G401 (cell line): ENCODE measurements at regions not wholly inside any gene's neighbourhood (a gene's known extent, or its start where the extent isn't known, plus 50 kb on each side); places are given as distances from the start of the nearest gene placed in this dataset.
"Not testable (repeated sequence)": the region's sequence is repeated elsewhere in the genome, so short reads cannot be mapped to it uniquely, and the experiment has no call there.

Source experiments
- DNase-seq: peaks from one replicate; pipeline ENCODE4 v3.0.0-alpha.2; 2015; ENCODE audit warnings: low spot score
- in situ Hi-C: cut with HindIII; loops from 2 replicates; pipeline ENCODE4 v1.10.0; 2016; ENCODE audit warnings: low sequenced_read_pairs, mixed read lengths

DNA sequence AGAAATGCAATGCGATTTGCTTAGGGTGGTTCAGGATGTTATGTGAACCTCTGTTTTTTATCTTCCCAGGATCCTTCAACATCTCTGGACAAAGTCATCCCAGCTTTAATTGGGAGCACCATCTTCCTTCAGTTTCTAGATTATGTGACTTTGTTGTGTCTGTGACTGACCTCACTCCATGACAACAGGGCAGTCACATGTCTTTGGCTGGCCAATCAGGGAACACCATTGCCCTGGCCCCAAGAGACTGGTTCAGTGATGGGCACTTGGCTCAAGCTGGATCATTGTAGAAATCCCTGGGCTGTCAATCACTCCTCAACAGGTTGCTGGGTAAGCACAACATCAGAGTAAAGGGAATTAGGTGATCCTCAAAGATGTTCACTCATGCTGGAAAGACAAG, 499.7 kb downstream of the XYLT1 start:
- DNase-seq = no peak
- in situ Hi-C loops = no loop called here

DNA sequence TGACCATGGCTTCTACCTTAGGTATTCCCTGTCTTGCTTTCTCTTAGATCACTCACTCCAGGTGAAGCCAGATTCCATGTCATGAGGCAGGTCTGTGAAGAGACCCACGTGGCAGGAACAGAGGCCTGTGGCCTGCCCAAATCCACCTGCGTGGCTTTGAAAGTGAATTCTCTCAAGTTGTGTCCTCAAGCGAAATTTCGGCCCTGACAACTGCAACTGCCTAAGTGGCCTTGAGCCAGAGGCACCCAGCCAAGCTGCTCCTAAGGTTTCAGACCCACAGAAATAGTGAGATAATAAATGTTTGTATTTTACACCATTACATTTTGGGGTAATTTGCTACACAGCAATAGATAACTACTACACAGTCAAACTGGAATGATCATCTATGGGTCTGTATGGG, 497.9 kb downstream of the XYLT1 start:
- in situ Hi-C loops = no loop called here
- DNase-seq = no peak

DNA sequence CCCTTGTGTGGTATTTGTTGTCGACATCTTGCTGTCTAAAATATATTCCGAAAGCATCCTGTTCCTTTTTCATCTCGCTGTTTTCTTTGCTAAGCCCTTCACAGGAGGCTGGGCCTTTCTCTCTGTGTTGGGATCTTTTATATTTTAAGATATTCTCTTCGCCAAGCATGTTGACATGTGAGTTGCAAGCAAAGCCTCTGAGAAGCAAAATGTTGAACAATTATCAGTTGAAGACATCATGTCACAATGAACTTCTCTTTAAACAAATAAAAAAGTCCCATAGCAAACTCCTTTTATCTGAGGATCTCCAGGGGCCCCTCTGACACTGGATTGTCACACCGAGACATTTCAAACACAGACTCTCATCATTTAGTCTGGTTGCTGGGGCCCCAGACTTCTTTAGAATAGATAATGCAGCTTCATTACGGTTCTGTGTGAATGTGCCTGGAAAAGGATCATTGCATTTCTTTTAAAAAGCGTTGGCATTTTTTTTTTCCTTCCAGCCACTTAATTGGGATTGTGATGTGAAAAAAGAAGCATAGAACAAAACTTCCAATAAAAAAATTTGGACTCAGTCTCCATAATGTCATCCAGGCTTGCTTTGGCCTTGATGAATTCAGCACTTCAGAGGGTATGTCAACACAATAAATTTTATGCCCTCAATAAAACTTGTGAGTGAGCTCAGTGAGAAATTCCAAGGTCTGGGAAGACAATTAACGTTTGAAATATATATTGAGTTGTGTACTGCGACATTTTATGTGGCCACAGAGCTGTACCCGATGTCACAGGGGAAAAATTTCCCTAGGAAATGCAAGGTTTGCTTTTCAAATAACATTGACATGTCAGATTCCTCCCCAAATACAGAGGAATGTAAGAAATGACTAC, 496.8 kb downstream of the XYLT1 start:
- in situ Hi-C loops = no loop called here
- DNase-seq = no peak

DNA sequence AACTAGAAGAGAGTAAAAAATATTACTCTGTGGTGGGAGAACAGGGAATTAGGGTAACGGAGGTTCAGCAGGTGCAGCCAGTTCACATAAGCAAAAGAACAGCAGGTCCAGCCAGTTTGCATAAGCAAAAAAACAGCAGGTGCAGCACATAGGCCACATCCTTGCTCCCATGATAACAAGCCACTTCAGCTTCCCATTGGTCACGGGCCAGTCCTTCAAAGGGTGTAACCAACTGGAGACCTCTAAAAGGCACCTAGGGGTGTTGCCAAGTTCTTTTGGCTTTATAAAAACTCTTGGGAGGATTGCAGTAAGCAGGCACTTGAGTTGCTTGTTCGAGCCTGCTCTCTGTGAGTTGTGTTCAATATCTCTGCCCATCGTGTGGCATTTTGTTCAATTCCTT, 488.1 kb downstream of the XYLT1 start:
- in situ Hi-C loops = no loop called here
- DNase-seq = no peak

DNA sequence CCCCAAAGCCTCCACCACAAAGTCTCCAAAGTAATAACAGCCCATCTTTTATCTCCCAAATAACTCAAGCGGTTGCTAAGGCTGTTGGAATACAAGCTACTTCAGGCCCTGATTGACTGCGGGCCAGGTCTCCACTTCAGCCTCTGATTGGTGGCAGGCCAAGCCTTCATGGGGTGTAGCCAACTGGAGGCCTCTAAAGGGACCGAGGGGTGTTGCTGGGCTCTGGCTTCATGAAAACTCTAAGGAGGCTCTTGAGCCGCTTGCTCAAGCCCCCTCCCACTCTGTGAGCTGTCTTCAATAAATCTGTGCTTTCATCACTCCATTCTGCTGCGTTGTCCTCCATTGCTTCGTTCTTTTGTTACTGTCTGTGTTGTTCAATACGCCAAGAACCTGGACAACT, 487.2 kb downstream of the XYLT1 start:
- DNase-seq = no peak
- in situ Hi-C loops = no loop called here

DNA sequence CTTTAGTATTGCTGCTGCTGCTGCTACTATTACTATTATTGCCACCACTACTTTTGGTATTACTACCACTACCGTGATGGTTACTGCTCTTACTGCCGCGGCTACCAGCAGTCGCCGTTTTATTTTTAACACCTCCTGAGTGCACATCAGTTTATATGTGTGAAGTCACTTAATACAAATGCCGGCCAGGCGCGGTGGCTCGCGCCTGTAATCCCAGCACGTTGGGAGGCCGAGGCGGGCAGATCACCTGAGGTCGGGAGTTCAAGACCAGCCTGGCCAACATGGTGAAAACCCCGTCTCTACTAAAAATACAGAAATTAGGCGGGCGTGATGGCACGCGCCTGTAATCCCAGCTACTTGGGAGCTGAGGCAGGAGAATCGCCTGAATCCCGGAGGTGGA, 486.7 kb downstream of the XYLT1 start:
- DNase-seq, in situ Hi-C loops: not testable (repeated sequence)

DNA sequence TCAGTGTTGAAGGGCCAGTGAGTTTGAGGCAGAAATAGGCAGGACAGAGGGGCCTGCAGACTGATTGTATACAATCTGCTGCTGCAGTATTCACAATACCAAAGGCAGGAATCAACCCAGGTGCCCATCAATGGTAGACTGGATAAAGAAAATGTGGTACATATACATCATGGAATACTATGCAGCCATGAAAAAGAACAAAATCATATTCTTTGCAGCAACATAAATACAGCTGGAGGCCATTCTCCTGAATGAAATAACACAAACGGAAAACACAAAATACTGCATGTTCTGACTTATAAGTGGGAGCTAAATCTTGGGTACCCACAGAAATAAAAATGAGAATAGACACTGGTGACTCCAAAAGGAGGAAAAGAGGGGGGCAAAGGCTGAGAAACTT, 485.1 kb downstream of the XYLT1 start:
- in situ Hi-C loops = no loop called here

DNA sequence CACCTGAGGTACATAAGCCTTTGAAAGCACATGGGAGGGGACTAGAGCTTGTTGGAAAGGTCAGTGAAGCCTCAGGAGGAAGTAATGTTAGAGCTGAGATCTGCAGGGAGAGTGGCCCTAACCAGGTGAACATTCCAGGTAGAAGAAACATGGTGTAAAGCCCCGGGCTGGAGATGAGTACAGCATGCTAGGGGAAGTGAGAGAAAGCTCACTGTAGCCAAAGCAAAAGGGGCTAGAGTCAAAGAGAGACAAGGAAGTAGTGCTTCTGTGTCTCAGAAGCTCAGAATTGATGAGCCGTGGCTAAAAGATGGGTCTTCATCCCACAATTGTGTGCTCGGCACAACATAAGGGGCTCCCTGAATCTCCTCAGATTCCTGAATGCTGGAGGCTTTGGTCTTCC, 481.8 kb downstream of the XYLT1 start:
- in situ Hi-C loops = no loop called here

More for the DNA sequence above, 485.1 kb downstream of the XYLT1 start:
- no peak for DNase-seq

DNA sequence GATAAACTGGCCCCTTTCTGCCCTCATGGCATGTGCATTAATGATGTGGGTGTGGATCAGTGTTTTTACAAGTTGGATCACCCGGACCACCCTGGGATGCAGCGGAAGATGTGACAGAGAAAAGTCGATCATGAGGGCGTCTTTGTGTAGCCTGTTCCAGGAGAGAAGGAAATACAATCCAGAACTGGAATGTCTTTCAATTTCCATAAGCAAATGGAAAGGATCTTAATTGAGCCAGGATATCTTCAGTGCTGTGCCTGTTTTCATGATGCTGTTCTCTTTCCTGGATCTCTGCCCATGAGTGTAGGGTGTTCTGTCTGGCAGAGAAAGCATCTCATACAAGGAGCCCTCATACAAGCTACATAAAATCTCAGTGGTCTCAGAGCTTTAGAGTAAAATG, 481.4 kb downstream of the XYLT1 start:
- no peak for DNase-seq
- in situ Hi-C loops = no loop called here

More for the DNA sequence above, 481.8 kb downstream of the XYLT1 start:
- no peak for DNase-seq

DNA sequence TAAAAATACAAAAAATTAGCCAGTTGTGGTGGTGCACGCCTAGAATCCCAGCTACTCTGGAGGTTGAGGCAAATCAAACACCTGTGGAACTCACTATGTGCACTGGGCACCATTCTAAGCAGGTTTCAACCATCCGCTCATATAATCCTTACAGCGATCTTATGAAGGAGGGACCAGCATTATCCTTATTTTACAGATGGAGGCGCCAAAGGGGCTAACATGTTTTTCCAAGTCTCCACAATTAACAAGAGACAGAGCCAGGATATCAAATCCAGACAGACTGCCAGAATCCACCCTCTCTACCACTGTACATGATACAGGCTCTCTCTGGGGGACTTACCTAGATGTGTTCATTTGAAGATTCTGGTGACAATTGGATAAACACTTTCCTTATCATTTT, 479.0 kb downstream of the XYLT1 start:
- DNase-seq = no peak
- in situ Hi-C loops = no loop called here

DNA sequence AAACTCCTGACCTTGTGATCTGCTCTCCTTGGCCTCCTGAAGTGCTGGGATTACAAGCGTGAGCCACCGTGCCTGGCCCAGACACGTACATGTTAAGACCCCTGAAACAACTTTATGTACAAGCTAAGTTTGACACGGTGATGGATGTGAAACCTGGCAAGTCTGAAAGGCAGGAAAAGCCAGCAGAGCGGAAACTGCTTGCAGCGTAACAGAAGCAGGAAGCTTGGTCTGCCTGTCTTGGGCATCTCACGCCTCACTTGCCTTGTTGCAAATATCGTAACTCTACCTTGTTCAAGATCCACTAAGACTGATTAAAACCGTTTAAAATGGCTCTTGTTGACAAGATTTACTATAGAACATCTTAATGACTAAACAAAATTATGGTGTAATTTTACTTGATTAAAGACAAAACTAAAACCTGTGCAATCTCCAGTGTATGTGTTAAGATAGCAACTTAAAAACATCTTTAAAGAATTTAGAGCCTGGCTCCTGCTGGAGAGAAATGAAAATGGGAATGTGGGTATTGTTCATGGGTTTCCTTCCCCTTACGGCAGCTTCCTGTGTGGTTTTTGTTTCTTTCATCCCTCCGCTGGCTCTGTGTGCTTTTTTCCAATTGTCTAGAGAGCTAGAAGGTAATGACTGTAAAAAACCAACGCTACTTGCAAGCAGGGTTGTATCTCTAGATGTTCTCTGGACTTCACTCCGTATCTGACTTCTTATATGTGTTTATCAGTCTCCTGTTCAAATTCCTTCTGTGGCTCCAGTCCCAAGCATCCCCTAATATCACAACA, 477.6 kb downstream of the XYLT1 start:
- in situ Hi-C loops = no loop called here
- no peak for DNase-seq

DNA sequence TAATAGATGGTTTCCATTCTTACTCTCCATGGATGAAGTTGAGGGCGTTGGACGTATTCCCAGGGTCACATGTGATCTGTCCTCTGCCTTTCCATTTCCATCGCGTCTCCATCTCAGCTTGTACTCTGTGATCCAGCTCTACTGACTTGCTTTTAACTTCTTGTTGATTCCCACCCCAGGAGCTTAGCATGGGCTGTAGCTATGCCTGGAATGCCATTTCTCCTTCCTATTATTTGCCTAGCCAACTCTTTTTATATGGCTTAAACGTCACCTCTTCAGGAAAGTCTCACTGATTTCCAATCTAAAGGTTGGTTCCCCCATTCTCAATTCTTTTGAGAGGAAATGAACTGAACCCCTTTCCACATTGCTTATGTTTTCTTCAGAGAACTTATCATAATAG, 475.9 kb downstream of the XYLT1 start:
- in situ Hi-C loops = no loop called here
- no peak for DNase-seq

DNA sequence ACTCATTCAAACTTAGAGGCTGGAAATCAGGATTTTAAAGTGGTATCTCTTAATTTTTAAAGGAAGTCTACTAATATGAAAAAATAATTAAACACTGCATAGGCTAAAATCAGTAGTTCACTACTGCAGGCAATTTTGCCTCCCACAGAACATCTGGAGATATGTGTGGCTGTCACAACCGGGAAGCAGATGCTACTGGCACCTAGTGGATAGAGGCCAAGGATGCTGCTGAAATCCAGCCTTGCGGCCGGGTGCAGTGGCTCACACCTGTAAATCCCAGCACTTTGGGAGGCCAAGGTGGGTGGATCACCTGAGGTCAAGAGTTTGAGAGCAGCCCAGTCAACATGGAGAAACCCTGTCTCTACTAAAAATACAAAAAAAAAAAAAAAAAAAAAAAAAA, 473.9 kb downstream of the XYLT1 start:
- DNase-seq = no peak
- in situ Hi-C loops = no loop called here

DNA sequence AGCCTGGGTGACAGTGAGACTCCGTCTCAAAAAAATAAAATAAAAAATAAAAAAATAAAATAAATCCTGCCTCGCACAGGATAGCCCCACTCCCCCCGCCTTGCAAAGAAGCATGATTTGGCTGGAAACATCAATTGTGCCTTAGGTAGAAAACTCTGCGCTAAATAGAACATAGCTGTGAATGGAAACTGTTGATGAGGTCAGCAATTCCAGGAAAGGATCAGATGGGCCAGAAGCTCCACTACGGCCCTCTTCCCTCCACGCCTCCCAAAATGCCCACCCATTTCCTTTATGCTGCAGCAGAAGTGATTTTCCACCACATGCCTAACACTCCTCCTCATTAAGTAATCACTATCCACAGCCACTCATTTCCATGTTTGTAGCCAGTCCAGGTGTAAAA, 473.4 kb downstream of the XYLT1 start:
- in situ Hi-C loops = no loop called here
- DNase-seq = no peak

DNA sequence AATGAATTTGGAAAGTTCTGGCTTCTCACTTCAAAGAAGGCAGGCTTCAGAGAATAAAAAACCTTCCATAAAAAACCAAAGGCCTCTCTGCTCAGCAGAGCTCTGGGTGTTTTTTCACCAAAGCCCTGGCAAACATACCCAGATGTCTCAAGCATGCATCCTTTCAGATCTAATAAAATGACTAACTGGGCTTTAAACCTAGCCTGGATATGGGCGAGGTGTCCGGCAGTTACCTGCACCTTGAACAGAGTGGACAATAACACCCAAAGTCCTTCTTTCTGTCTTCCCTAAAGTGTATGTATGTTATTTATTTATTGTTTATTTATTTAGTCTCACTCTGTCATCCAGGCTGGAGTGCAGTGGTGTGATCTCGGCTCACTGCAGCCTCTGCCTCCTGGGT, 469.3 kb downstream of the XYLT1 start:
- no peak for DNase-seq
- in situ Hi-C loops = no loop called here

DNA sequence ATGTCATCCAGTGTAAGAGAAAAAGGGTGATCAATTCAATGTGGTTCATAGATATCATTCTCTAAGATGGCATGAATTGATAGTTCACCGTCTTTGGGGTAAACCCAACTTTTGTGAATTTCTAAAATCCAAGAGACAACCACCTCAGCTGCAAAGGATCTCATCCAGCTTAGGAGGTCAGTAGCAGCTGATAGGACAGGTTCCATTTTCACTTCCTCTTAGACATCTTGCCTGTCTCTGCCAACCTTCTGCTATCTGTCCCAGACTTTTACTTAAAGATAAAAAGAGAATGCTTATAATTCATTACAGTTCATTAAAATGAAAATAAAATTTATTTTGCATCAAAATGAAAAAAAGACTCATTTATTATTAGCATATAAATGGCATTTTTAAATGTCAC, 468.2 kb downstream of the XYLT1 start:
- no peak for DNase-seq
- in situ Hi-C loops = no loop called here

DNA sequence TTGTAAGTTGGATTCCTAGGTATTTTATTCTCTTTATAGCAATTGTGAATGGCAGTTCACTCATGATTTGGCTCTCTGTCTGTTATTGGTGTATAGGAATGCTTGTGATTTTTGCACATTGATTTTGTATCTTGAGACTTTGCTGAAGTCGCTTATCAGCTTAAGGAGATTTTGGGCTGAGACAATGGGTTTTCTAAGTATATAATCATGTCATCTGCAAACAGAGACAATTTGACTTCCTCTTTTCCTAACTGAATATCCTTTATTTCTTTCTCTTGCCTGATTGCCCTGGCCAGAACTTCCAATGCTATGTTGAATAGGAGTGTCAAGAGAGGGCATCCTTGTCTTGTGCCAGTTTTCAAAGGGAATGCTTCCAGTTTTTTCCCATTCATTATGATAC, 464.8 kb downstream of the XYLT1 start:
- in situ Hi-C loops, DNase-seq: not testable (repeated sequence)

DNA sequence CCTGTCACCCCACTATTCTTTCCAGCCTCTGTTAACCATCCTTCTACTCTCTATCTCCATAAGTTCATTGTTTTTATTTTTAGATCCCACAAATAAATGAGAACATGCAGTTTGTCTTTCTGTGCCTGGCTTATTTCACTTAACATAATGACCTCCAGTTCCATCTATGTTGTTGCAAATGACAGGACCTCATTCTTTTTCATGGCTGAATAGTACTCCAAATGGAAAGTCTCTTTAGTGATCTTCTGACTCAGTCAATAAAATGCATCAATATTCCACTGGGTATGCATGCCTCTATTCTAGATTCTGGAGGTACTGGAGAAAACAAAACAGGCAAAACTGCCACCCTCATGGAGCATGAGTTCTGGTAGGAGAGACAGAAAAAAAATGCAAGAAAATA, 459.0 kb downstream of the XYLT1 start:
- in situ Hi-C loops = no loop called here
- DNase-seq = no peak

DNA sequence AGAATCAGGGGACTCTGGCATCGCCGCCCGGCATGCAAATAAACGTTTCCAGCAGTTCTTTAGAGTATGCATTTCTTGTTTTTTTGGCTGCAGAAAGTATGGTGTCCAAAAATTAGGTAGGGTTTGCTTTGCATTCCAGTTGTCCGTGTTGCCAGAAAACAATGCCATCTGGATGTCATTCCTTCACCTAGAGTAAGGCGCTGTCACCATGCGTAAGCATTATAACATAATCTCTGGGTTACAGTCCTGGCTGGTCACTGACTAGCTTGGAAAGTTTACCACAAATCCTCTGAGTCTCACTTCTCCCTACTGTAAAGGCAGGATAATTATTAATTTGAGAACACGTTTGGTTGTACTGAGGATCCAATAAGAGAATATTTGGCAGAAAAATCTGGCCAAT, 457.7 kb downstream of the XYLT1 start:
- DNase-seq = no peak
- in situ Hi-C loops = no loop called here

DNA sequence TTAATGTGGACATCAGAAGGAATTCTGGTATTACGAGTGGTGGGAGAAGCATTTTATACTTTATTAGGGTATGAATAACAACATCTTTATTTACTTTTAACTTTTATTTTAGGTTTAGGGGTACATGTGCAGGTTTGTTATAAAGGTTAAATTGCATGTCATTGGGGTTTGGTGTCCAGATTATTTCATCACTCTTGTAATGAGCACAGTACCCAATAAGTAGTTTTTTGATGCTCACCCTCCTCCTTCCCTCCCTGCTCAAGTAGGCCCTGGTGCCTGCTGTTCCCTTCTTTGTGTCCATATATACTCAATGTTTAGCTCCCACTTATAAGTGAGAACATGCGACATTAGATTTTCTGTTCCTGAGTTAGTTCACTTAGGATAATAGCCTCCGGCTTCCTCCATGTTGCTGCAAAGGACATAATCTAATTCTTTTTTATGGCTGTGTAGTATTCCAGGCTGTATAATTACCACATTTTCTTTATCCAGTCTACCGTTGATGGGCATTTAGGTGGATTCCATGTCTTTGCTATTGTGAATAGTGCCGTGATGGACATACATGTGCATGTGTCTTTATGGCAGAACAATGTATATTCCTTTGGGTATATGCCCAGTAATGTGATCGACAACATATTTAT, 456.2 kb downstream of the XYLT1 start:
- in situ Hi-C loops = no loop called here
- no peak for DNase-seq
